Naive thymus-derived CD4-positive, alpha-beta T cell (primary cell): ENCODE measurements at regions not wholly inside any gene's neighbourhood (a gene's known extent, or its start where the extent isn't known, plus 50 kb on each side); places are given as distances from the start of the nearest gene placed in this dataset.
"Not testable (repeated sequence)": the region's sequence is repeated elsewhere in the genome, so short reads cannot be mapped to it uniquely, and the experiment has no call there.

Experiments
- ATAC-seq: fragments of 150-1000 bp; cut with Tn5 transposase; 2 replicates; pipeline ENCODE4 v1.10.0; 2021; ENCODE audit warnings: mild to moderate bottlenecking, moderate library complexity
- CTCF ChIA-PET: fragments of 350-600 bp; sonication (Branson Sonifier 250); formaldehyde crosslinking; loops from one replicate; lab custom pipeline; 2021; ENCODE audit warnings: antibody characterized with exemption; lab: Charles Lee
- POLR2A ChIA-PET: fragments of 350-600 bp; sonication (Branson Sonifier 250); formaldehyde crosslinking; loops from one replicate; lab custom pipeline; 2021; ENCODE audit warnings: antibody characterized with exemption, inconsistent platforms; lab: Charles Lee
- DNase-seq, 9 donors: peaks; one replicate each; pipeline versions ENCODE4 v3.0.0 to v3.0.0-alpha.2; 2020 to 2022; ENCODE audit warnings: mixed read lengths in 1 of 9
- H3K27ac ChIP-seq: one replicate; pipeline ENCODE4 v1.7.0; 2013; ENCODE audit warnings: mild to moderate bottlenecking, low read depth, low read length, moderate library complexity
- H3K27me3 ChIP-seq, 2 donors: one replicate each; pipeline ENCODE4 v1.7.0; 2013; ENCODE audit warnings: low read length in 2 of 2, mild to moderate bottlenecking in 2 of 2, moderate library complexity in 2 of 2; ENCODE audit not compliant: control insufficient read depth in 2 of 2, insufficient read depth in 2 of 2
- H3K36me3 ChIP-seq, 3 experiments: 1 replicate in 2 of 3; 2 replicates in 1 of 3; pipeline ENCODE4 v1.7.0; 2013; ENCODE audit warnings: low read length in 3 of 3, mild to moderate bottlenecking in 3 of 3, moderate library complexity in 1 of 3; ENCODE audit not compliant: insufficient read depth in 3 of 3, control insufficient read depth in 2 of 3
- H3K4me1 ChIP-seq, 2 donors: one replicate each; pipeline ENCODE4 v1.7.0; 2013; ENCODE audit warnings: low read length in 2 of 2, mild to moderate bottlenecking in 2 of 2, moderate library complexity in 1 of 2; ENCODE audit not compliant: control insufficient read depth in 2 of 2, insufficient read depth in 2 of 2
- H3K4me3 ChIP-seq: 2 replicates; pipeline ENCODE4 v1.7.0; 2013; ENCODE audit warnings: mild to moderate bottlenecking, low read length
- H3K9me3 ChIP-seq, 3 experiments: 1 replicate in 2 of 3; 2 replicates in 1 of 3; pipeline ENCODE4 v1.7.0; 2013; ENCODE audit warnings: low read length in 3 of 3; ENCODE audit not compliant: control insufficient read depth in 2 of 3
- H3K27ac Mint-ChIP-seq, 9 donors: one replicate each; pipeline ENCODE4 v1.8.0; 2020 to 2022; ENCODE audit warnings: mixed read lengths in 9 of 9, mild to moderate bottlenecking in 8 of 9, moderate library complexity in 5 of 9, inconsistent platforms in 2 of 9
- H3K27me3 Mint-ChIP-seq, 5 donors: one replicate each; pipeline ENCODE4 v1.8.0; 2021 to 2022; ENCODE audit warnings: mixed read lengths in 5 of 5, mild to moderate bottlenecking in 1 of 5
- H3K36me3 Mint-ChIP-seq, 5 donors: one replicate each; pipeline ENCODE4 v1.8.0; 2020 to 2022; ENCODE audit warnings: mixed read lengths in 5 of 5, mild to moderate bottlenecking in 3 of 5, inconsistent platforms in 1 of 5
- H3K4me1 Mint-ChIP-seq, 7 donors: one replicate each; pipeline ENCODE4 v1.8.0; 2020 to 2022; ENCODE audit warnings: mixed read lengths in 7 of 7, mild to moderate bottlenecking in 3 of 7, inconsistent platforms in 1 of 7
- H3K4me3 Mint-ChIP-seq, 10 donors: one replicate each; pipeline ENCODE4 v1.8.0; 2020 to 2022; ENCODE audit warnings: mild to moderate bottlenecking in 10 of 10, mixed read lengths in 10 of 10, moderate library complexity in 6 of 10, inconsistent platforms in 2 of 10
- H3K9me3 Mint-ChIP-seq, 11 donors: one replicate each; pipeline ENCODE4 v1.8.0; 2020 to 2022; ENCODE audit warnings: mixed read lengths in 11 of 11, mild to moderate bottlenecking in 4 of 11, inconsistent platforms in 1 of 11, moderate library complexity in 1 of 11
- intact Hi-C, 2 donors: fragments of 100-400 bp; cut with micrococcal nuclease; formaldehyde crosslinking; loops; one replicate each; pipeline ENCODE4 v1.15.1; 2023

DNA sequence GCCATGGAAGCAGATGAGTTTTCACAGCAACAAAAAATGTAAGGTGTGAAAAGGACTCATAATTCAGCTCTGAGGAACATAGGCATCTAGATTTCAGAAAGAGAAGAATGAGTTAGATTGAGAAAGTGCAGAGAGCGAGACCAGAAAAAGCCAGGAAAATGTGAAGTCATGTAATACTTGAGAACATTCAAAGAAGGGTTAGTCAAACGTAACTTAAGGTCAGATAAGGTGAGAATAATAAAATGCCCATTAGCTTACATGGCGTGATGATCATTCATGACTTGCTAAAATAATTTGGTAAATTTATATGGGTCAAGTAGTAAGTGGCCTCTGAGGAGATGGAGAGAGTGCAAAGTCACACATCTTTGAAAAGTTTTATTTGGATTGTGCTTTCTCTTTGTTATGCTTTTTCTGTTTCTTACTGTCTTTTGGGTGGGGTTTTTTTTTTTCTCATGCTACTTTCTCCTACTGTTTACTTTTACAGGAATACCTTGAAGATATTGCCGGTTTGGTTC, 271.8 kb upstream of the NRG3 start:
- ATAC-seq (no peak), DNase-seq (no peak)
- POLR2A ChIA-PET: no interaction called here
- intact Hi-C loops: no loop called here
- Histone ChIP-seq H3K9me3 (no peaks in the 10 kb centered on the region), H3K27ac (no peak overlapping the region), H3K36me3 (no peaks in the 10 kb centered on the region), H3K4me1 (no peaks in the 10 kb centered on the region), H3K4me3 (no peak overlapping the region), H3K27me3 (no peaks in the 10 kb centered on the region)
- Mint-ChIP-seq H3K27ac (no peak overlapping the region), H3K27me3 (no peaks in the 10 kb centered on the region), H3K9me3 (peaks cover 0 to 2% (median 0%) of the 10 kb centered on the region in 11 donors), H3K4me1 (no peaks in the 10 kb centered on the region), H3K4me3 (no peak overlapping the region), H3K36me3 (no peaks in the 10 kb centered on the region)
- CTCF ChIA-PET: no interaction called here

DNA sequence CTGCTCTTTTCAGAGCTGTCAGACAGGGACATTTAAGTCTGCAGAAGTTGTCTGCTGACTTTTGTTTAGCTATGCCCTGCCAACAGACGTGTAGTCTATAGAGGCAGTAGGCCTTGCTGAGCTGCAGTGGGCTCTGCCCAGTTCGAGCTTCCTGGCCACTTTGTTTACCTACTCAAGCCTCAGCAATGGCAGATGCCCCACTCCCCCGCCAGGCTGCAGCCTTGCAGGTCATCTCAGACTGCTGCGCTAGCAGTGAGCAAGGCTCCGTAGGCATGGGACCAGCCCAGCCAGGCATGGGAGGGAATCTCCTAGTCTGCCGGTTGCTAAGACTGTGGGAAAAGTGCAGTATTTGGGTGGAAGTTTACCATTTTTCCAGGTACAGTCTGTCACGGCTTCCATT, 230.5 kb upstream of the NRG3 start:
- H3K27ac Mint-ChIP-seq, H3K27ac ChIP-seq, intact Hi-C loops, H3K9me3 ChIP-seq, DNase-seq, POLR2A ChIA-PET, ATAC-seq, H3K36me3 Mint-ChIP-seq, H3K27me3 Mint-ChIP-seq, H3K4me1 ChIP-seq, H3K36me3 ChIP-seq, H3K4me3 ChIP-seq, H3K4me1 Mint-ChIP-seq, H3K4me3 Mint-ChIP-seq, CTCF ChIA-PET, H3K27me3 ChIP-seq: not testable (repeated sequence)
- H3K9me3 Mint-ChIP-seq: peaks cover 4 to 33% (median 13%) of the 10 kb centered on the region in 11 donors

DNA sequence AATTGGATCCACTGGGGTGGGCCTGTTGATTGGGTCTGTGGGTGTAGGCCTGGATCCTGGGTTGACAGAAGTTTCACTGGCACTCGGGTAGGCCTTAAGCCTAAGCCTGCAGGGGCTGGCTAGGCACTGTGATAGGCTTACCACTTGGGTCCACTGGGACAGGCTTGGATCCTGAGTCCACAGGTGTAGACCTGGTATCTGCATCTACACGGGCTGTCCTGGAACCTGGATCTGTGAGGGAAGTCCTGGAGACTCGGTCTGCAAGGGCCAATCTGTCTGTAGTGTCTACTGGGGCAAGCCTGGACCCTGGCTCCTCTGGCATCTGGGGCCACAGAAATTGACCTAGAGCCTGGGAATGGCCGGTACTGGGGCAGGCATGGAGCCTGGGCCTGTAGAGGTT, 219.0 kb upstream of the NRG3 start:
- Histone ChIP-seq H3K36me3 (no peaks in the 10 kb centered on the region), H3K4me1 (no peaks in the 10 kb centered on the region), H3K9me3 (no peaks in the 10 kb centered on the region), H3K27ac (no peak overlapping the region), H3K4me3 (no peak overlapping the region), H3K27me3 (no peaks in the 10 kb centered on the region)
- Mint-ChIP-seq H3K4me1 (no peaks in the 10 kb centered on the region), H3K27ac (no peak overlapping the region), H3K27me3 (peaks cover 0 to 3% (median 0%) of the 10 kb centered on the region in 5 donors), H3K9me3 (peaks cover 3 to 30% (median 11%) of the 10 kb centered on the region in 11 donors), H3K4me3 (no peak overlapping the region), H3K36me3 (peaks cover 0 to 6% (median 4%) of the 10 kb centered on the region in 5 donors)
- POLR2A ChIA-PET: no interaction called here
- CTCF ChIA-PET: no interaction called here
- ATAC-seq: no peak
- intact Hi-C loops: no loop called here
- no peak for DNase-seq

GRCh38 chr10:81662837-81663236, 212.2 kb upstream of the NRG3 start:
- Histone ChIP-seq H3K36me3 (no peaks in the 10 kb centered on the region), H3K27ac (no peak overlapping the region), H3K27me3 (no peaks in the 10 kb centered on the region), H3K4me1 (no peaks in the 10 kb centered on the region), H3K9me3 (no peaks in the 10 kb centered on the region), H3K4me3 (no peak overlapping the region)
- ChIA-PET POLR2A (no interaction called here), CTCF (no interaction called here)
- DNase-seq: no peak
- Mint-ChIP-seq H3K36me3 (no peaks in the 10 kb centered on the region), H3K27ac (no peak overlapping the region), H3K27me3 (peaks cover 0 to 4% (median 0%) of the 10 kb centered on the region in 5 donors), H3K9me3 (peaks cover 0 to 7% (median 2%) of the 10 kb centered on the region in 11 donors), H3K4me1 (peaks cover 0 to 4% (median 0%) of the 10 kb centered on the region in 7 donors), H3K4me3 (no peak overlapping the region)
- intact Hi-C loops: no loop called here
- ATAC-seq: no peak

- H3K9me3 Mint-ChIP-seq: peaks cover 0 to 13% (median 0%) of the 10 kb centered on the region in 11 donors
- H3K27ac ChIP-seq, intact Hi-C loops, H3K4me1 Mint-ChIP-seq, H3K36me3 Mint-ChIP-seq, H3K4me3 Mint-ChIP-seq, H3K4me1 ChIP-seq, H3K27ac Mint-ChIP-seq, H3K27me3 Mint-ChIP-seq, H3K36me3 ChIP-seq, H3K9me3 ChIP-seq, ATAC-seq, POLR2A ChIA-PET, DNase-seq, H3K4me3 ChIP-seq, H3K27me3 ChIP-seq, CTCF ChIA-PET: not testable (repeated sequence)
Measured at GRCh38 chr10:81664800-81665199, 210.2 kb upstream of the NRG3 start.

GRCh38 chr10:81674941-81675340, 200.1 kb upstream of the NRG3 start:
- Mint-ChIP-seq H3K27me3 (no peaks in the 10 kb centered on the region), H3K4me1 (peaks cover 0 to 1% (median under 1%) of the 10 kb centered on the region in 7 donors), H3K36me3 (no peaks in the 10 kb centered on the region), H3K4me3 (no peak overlapping the region), H3K9me3 (peaks cover 0 to 5% (median 0%) of the 10 kb centered on the region in 11 donors), H3K27ac (no peak overlapping the region)
- Histone ChIP-seq H3K27me3 (no peaks in the 10 kb centered on the region), H3K4me1 (no peaks in the 10 kb centered on the region), H3K9me3 (no peaks in the 10 kb centered on the region), H3K36me3 (no peaks in the 10 kb centered on the region), H3K4me3 (no peak overlapping the region), H3K27ac (no peak overlapping the region)
- ChIA-PET CTCF (no interaction called here), POLR2A (no interaction called here)
- no peak for DNase-seq
- intact Hi-C loops: no loop called here
- no peak for ATAC-seq

GRCh38 chr10:81679291-81679690, 195.7 kb upstream of the NRG3 start:
- no peak for DNase-seq
- Mint-ChIP-seq H3K4me3 (no peak overlapping the region), H3K27ac (no peak overlapping the region), H3K36me3 (no peaks in the 10 kb centered on the region), H3K27me3 (no peaks in the 10 kb centered on the region), H3K4me1 (peaks cover 0 to 7% (median 3%) of the 10 kb centered on the region in 7 donors), H3K9me3 (peaks cover 0 to 4% (median 0%) of the 10 kb centered on the region in 11 donors)
- intact Hi-C loops: no loop called here
- no peaks in the 10 kb centered on the region for H3K27me3 ChIP-seq
- ATAC-seq: no peak
- H3K36me3 ChIP-seq: no peaks in the 10 kb centered on the region
- no peak overlapping the region for H3K4me3 ChIP-seq
- H3K27ac ChIP-seq: no peak overlapping the region
- H3K4me1 ChIP-seq: no peaks in the 10 kb centered on the region
- ChIA-PET POLR2A (no interaction called here), CTCF (no interaction called here)
- no peaks in the 10 kb centered on the region for H3K9me3 ChIP-seq
